ENCODE measurements at regions not wholly inside any gene's neighbourhood (a gene's known extent, or its start where the extent isn't known, plus 50 kb on each side); places are given as distances from the start of the nearest gene placed in this dataset.

GRCh38 chr7:10475940-10476641, 497.6 kb upstream of the PHF14 start:
- no peaks in the 10 kb centered on the region for H4K20me1 ChIP-seq (ENCODE audit: low read depth)
- Mint-ChIP-seq H3K4me1 (no peaks in the 10 kb centered on the region), H3K27ac (no peak overlapping the region)

GRCh38 chr7:10476642-10477041, 497.0 kb upstream of the PHF14 start:
- no peak overlapping the region for H3K9ac ChIP-seq
- TF ChIP-seq CTCF (IDR thresholded peaks at IDR 0.05), result no peak
- TF ChIP-seq EZH2phosphoT487 (IDR thresholded peaks at IDR 0.05), result no peak
- no peak for TF ChIP-seq EZH2 (IDR thresholded peaks at IDR 0.05)
- no peak overlapping the region for H3K27ac ChIP-seq
- no peak overlapping the region for H2AFZ ChIP-seq (replicated peaks)
- H3K4me1 ChIP-seq, result no peaks in the 10 kb centered on the region
- Mint-ChIP-seq H3K4me3 (no peak overlapping the region), H3K9me3 (no peaks in the 10 kb centered on the region), H3K4me1 (no peaks in the 10 kb centered on the region), H3K36me3 (no peaks in the 10 kb centered on the region), H3K27me3 (ENCODE audit: insufficient read depth, low read depth) (no peaks in the 10 kb centered on the region), H3K27ac (no peak overlapping the region)
- H4K20me1 ChIP-seq (ENCODE audit: low read depth), result no peaks in the 10 kb centered on the region
- H3K4me3 ChIP-seq, result no peak overlapping the region
- no peaks in the 10 kb centered on the region for H3K79me2 ChIP-seq (ENCODE audit: low read depth)
- H3K9me3 ChIP-seq (ENCODE audit: low read depth), result peaks cover 3% of the 10 kb centered on the region
- no peak for DNase-seq (ENCODE audit: low spot score)
- no peaks in the 10 kb centered on the region for H3F3A ChIP-seq (ENCODE audit: low read depth)
- H3K27me3 ChIP-seq, result no peaks in the 10 kb centered on the region
- no peak overlapping the region for H3K4me2 ChIP-seq
- H3K36me3 ChIP-seq, result no peaks in the 10 kb centered on the region

More at GRCh38 chr7:10475940-10476641, 497.6 kb upstream of the PHF14 start:
- Mint-ChIP-seq H3K27me3 (ENCODE audit: insufficient read depth, low read depth) (no peaks in the 10 kb centered on the region), H3K9me3 (no peaks in the 10 kb centered on the region), H3K36me3 (no peaks in the 10 kb centered on the region), H3K4me3 (no peak overlapping the region)
- Histone ChIP-seq H3K9me3 (ENCODE audit: low read depth) (peaks cover 2% of the 10 kb centered on the region), H3F3A (ENCODE audit: low read depth) (no peaks in the 10 kb centered on the region), H3K9ac (no peak overlapping the region), H3K4me1 (no peaks in the 10 kb centered on the region), H3K27me3 (no peaks in the 10 kb centered on the region), H3K4me2 (no peak overlapping the region), H3K4me3 (no peak overlapping the region), H3K36me3 (no peaks in the 10 kb centered on the region), H3K27ac (no peak overlapping the region), H2AFZ (replicated peaks) (no peak overlapping the region), H3K79me2 (ENCODE audit: low read depth) (no peaks in the 10 kb centered on the region)
- TF ChIP-seq CTCF (IDR thresholded peaks at IDR 0.05) (peak; percentile 22), EZH2 (IDR thresholded peaks at IDR 0.05) (no peak), EZH2phosphoT487 (IDR thresholded peaks at IDR 0.05) (no peak)
- peak; percentile 9 for DNase-seq (ENCODE audit: low spot score)

GRCh38 chr7:10483671-10484070, 490.0 kb upstream of the PHF14 start:
- Histone ChIP-seq H3K79me2 (ENCODE audit: low read depth) (no peaks in the 10 kb centered on the region), H3F3A (ENCODE audit: low read depth) (no peaks in the 10 kb centered on the region), H4K20me1 (ENCODE audit: low read depth) (no peaks in the 10 kb centered on the region), H3K27me3 (no peaks in the 10 kb centered on the region), H3K36me3 (no peaks in the 10 kb centered on the region), H3K4me2 (no peak overlapping the region), H3K27ac (no peak overlapping the region), H3K9ac (no peak overlapping the region), H3K4me1 (no peaks in the 10 kb centered on the region), H3K9me3 (ENCODE audit: low read depth) (peaks cover 3% of the 10 kb centered on the region), H2AFZ (replicated peaks) (no peak overlapping the region), H3K4me3 (no peak overlapping the region)
- no peak for DNase-seq (ENCODE audit: low spot score)
- Mint-ChIP-seq H3K9me3 (no peaks in the 10 kb centered on the region), H3K4me1 (no peaks in the 10 kb centered on the region), H3K27ac (no peak overlapping the region), H3K27me3 (ENCODE audit: insufficient read depth, low read depth) (no peaks in the 10 kb centered on the region), H3K4me3 (no peak overlapping the region), H3K36me3 (no peaks in the 10 kb centered on the region)
- TF ChIP-seq CTCF (IDR thresholded peaks at IDR 0.05), result no peak
- no peak for TF ChIP-seq EZH2 (IDR thresholded peaks at IDR 0.05)
- no peak for TF ChIP-seq EZH2phosphoT487 (IDR thresholded peaks at IDR 0.05)
